Fibroblast of pulmonary artery (primary cell): ENCODE measurements at regions not wholly inside any gene's neighbourhood (a gene's known extent, or its start where the extent isn't known, plus 50 kb on each side); places are given as distances from the start of the nearest gene placed in this dataset.
A peak's percentile ranks its signal among the peaks of the same experiment; 100 is the strongest.

Experiments
- DNase-seq: peaks from one replicate; pipeline ENCODE4 v3.0.0-alpha.2; 2010; ENCODE audit warnings: low read depth
- H3K4me3 ChIP-seq: replicated peaks from 2 replicates; pipeline ENCODE4 v1.5.1; 2011; ENCODE audit warnings: low read depth, mild to moderate bottlenecking, control low read depth, low read length, moderate library complexity
- CTCF ChIP-seq: IDR thresholded peaks from 2 replicates; pipeline ENCODE4 v1.5.1; 2011; ENCODE audit warnings: mild to moderate bottlenecking, control low read depth, low read length, inconsistent platforms; ENCODE audit errors: missing control alignments

GRCh38 chr20:37643400-37643799 lies 50.4 kb upstream of the CTNNBL1 start:
- DNase-seq = no peak

DNA sequence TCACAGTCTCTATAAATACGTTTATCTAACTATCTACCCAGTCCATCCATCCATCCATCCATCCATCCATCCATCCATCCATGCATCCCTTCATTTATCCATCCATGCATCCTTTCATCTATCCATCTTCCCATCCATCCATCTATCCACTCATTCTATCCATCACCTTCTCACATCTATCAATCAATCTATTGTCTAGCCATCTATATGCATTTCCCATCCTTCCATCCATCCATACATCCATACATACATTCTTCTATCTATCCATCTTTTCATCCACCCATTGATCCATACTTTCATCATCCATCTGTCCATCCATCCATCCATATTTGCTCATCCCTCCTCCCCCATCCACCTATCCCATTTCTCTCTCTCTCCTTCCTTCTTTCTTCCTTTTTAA lies 51.6 kb upstream of the CTNNBL1 start:
- H3K4me3 ChIP-seq = no peak overlapping the region
- DNase-seq = no peak
- no peak for TF ChIP-seq CTCF

More at GRCh38 chr20:37643400-37643799, 50.4 kb upstream of the CTNNBL1 start:
- TF ChIP-seq CTCF = no peak
- H3K4me3 ChIP-seq = no peak overlapping the region

- DNase-seq = peak; percentile 23
- no peak for TF ChIP-seq CTCF
- H3K4me3 ChIP-seq = no peak overlapping the region
These were observed 52.9 kb upstream of the CTNNBL1 start for GRCh38 chr20:37640600-37641561.

GRCh38 chr20:37638527-37638926 lies 55.3 kb upstream of the CTNNBL1 start:
- no peak for DNase-seq
- no peak overlapping the region for H3K4me3 ChIP-seq
- TF ChIP-seq CTCF = no peak

- no peak for TF ChIP-seq CTCF
- DNase-seq = no peak
- no peak overlapping the region for H3K4me3 ChIP-seq
These were observed 56.9 kb upstream of the CTNNBL1 start for GRCh38 chr20:37636977-37637376.

GRCh38 chr20:37636212-37636975 lies 57.4 kb upstream of the CTNNBL1 start:
- TF ChIP-seq CTCF = no peak
- H3K4me3 ChIP-seq = no peak overlapping the region
- DNase-seq = no peak
